ENCODE measurements at regions not wholly inside any gene's neighbourhood (a gene's known extent, or its start where the extent isn't known, plus 50 kb on each side); places are given as distances from the start of the nearest gene placed in this dataset.

GRCh38 chr9:26758655-26759054 lies 133.9 kb downstream of the CAAP1 start:
- TF ChIP-seq CTCF (IDR thresholded peaks at IDR 0.05), result no peak
- H3K27me3 Mint-ChIP-seq, result peaks cover 4% of the 10 kb centered on the region
- no peak for DNase-seq
- H3K9me3 Mint-ChIP-seq, result no peaks in the 10 kb centered on the region
- POLR2A ChIA-PET, result interaction anchor here (0.6 kb wide), 1 partner anchor 222 kb away, joined by 3 read pairs; no protein-coding TSS in a partner anchor
- H3K27ac Mint-ChIP-seq, result no peak overlapping the region
- no peak overlapping the region for H3K4me3 Mint-ChIP-seq
- no peaks in the 10 kb centered on the region for H3K36me3 Mint-ChIP-seq (ENCODE audit: low read depth)
- ATAC-seq, result no peak
- no peaks in the 10 kb centered on the region for H3K4me1 Mint-ChIP-seq (ENCODE audit: low read depth)
- CTCF ChIA-PET, result interaction anchor here (1.2 kb wide), 1 partner anchor 11 kb away, joined by 3 read pairs; no protein-coding TSS in a partner anchor
- intact Hi-C loops (cut with micrococcal nuclease), result no loop called here

GRCh38 chr9:26756881-26757280 lies 135.7 kb downstream of the CAAP1 start:
- H3K4me3 Mint-ChIP-seq, result no peak overlapping the region
- H3K27ac Mint-ChIP-seq, result no peak overlapping the region
- no peaks in the 10 kb centered on the region for H3K36me3 Mint-ChIP-seq (ENCODE audit: low read depth)
- ATAC-seq (no peak), DNase-seq (no peak)
- no peaks in the 10 kb centered on the region for H3K9me3 Mint-ChIP-seq
- H3K4me1 Mint-ChIP-seq (ENCODE audit: low read depth), result no peaks in the 10 kb centered on the region
- no peak for TF ChIP-seq CTCF (IDR thresholded peaks at IDR 0.05)
- peaks cover 6% of the 10 kb centered on the region for H3K27me3 Mint-ChIP-seq
- ChIA-PET CTCF (no interaction called here), POLR2A (no interaction called here)
- intact Hi-C loops (cut with micrococcal nuclease), result no loop called here

GRCh38 chr9:26755476-26755875 lies 137.1 kb downstream of the CAAP1 start:
- H3K4me1 Mint-ChIP-seq (ENCODE audit: low read depth), result no peaks in the 10 kb centered on the region
- intact Hi-C loops (cut with micrococcal nuclease), result no loop called here
- H3K27ac Mint-ChIP-seq, result no peak overlapping the region
- no peaks in the 10 kb centered on the region for H3K36me3 Mint-ChIP-seq (ENCODE audit: low read depth)
- no peak overlapping the region for H3K4me3 Mint-ChIP-seq
- peaks cover 4% of the 10 kb centered on the region for H3K27me3 Mint-ChIP-seq
- TF ChIP-seq CTCF (IDR thresholded peaks at IDR 0.05), result no peak
- ATAC-seq, result no peak
- ChIA-PET CTCF (no interaction called here), POLR2A (no interaction called here)
- DNase-seq, result no peak
- no peaks in the 10 kb centered on the region for H3K9me3 Mint-ChIP-seq

GRCh38 chr9:26754509-26755164 lies 138.0 kb downstream of the CAAP1 start:
- Mint-ChIP-seq H3K27ac (no peak overlapping the region), H3K9me3 (no peaks in the 10 kb centered on the region), H3K4me1 (ENCODE audit: low read depth) (no peaks in the 10 kb centered on the region), H3K36me3 (ENCODE audit: low read depth) (no peaks in the 10 kb centered on the region), H3K4me3 (no peak overlapping the region), H3K27me3 (peaks cover 4% of the 10 kb centered on the region)
- no peak for TF ChIP-seq CTCF (IDR thresholded peaks at IDR 0.05)
- ATAC-seq (no peak), DNase-seq (no peak)
- CTCF ChIA-PET, result no interaction called here
- intact Hi-C loops (cut with micrococcal nuclease), result no loop called here
- POLR2A ChIA-PET, result no interaction called here

GRCh38 chr9:26753971-26754370 lies 138.6 kb downstream of the CAAP1 start:
- POLR2A ChIA-PET, result no interaction called here
- intact Hi-C loops (cut with micrococcal nuclease), result no loop called here

More at GRCh38 chr9:26753971-26754370, 138.6 kb downstream of the CAAP1 start:
- Mint-ChIP-seq H3K27me3 (peaks cover 4% of the 10 kb centered on the region), H3K4me1 (ENCODE audit: low read depth) (no peaks in the 10 kb centered on the region), H3K9me3 (no peaks in the 10 kb centered on the region), H3K36me3 (ENCODE audit: low read depth) (no peaks in the 10 kb centered on the region), H3K4me3 (no peak overlapping the region), H3K27ac (no peak overlapping the region)
- no peak for DNase-seq
- no peak for TF ChIP-seq CTCF (IDR thresholded peaks at IDR 0.05)
- CTCF ChIA-PET, result no interaction called here
- no peak for ATAC-seq
